ENCODE measurements at regions not wholly inside any gene's neighbourhood (a gene's known extent, or its start where the extent isn't known, plus 50 kb on each side); places are given as distances from the start of the nearest gene placed in this dataset.

- TF ChIP-seq TAF1 (IDR thresholded peaks at IDR 0.05; ENCODE audit: low read depth, low read length) (no peak), POLR2A (IDR thresholded peaks at IDR 0.05; ENCODE audit: low read depth, low read length) (no peak)
Measured at GRCh38 chr12:63397807-63398206, 246.8 kb upstream of the AVPR1A start.

Measured in GM12891 (cell line).